HepG2 (cell line): ENCODE measurements at regions not wholly inside any gene's neighbourhood (a gene's known extent, or its start where the extent isn't known, plus 50 kb on each side); places are given as distances from the start of the nearest gene placed in this dataset.

Source experiments
- ATAC-seq: fragments of 200-7000 bp; cut with Tn5 transposase; 3 replicates; pipeline ENCODE4 v1.9.1; 2020; ENCODE audit warnings: mild to moderate bottlenecking, moderate library complexity
- BruUV-seq: library from RNA; stranded (reverse); fragments of 400-500 nt; replicated peaks from 2 replicates; lab custom pipeline; 2021; lab: Mats Ljungman, UMichigan
- CTCF ChIA-PET: fragments of 300-600 bp; formaldehyde crosslinking; extraction: SDS; loops from one replicate; lab custom pipeline; 2021; ENCODE audit warnings: low total read pairs, inconsistent platforms, low intra/inter-chr PET ratio; lab: Yijun Ruan, JAX
- POLR2A ChIA-PET: fragments of 350-600 bp; sonication (Branson Sonifier 250); formaldehyde crosslinking; loops from one replicate; lab custom pipeline; 2020; ENCODE audit warnings: antibody characterized with exemption, inconsistent platforms; lab: Yijun Ruan, JAX
- DNase-seq: peaks from one replicate; pipeline ENCODE4 v3.0.0-alpha.2; 2015; ENCODE audit warnings: low spot score
- FAIRE-seq: peaks from 3 replicates; lab custom pipeline; 2011; peaks lifted over from hg19 to GRCh38; lab: Jason Lieb, UNC
- H2AFZ ChIP-seq: one replicate; pipeline ENCODE4 v1.6.1; 2011; ENCODE audit warnings: low read length, inconsistent platforms
- H3K27ac ChIP-seq: fragments of 300-600 bp; 3 replicates; pipeline ENCODE4 v1.8.0; 2011; ENCODE audit warnings: mixed run types, mild to moderate bottlenecking, mixed read lengths, low read length, inconsistent platforms; ENCODE audit not compliant: insufficient read depth; ENCODE audit errors: extremely low read length
- H3K27me3 ChIP-seq, 2 experiments: fragments of 200-600 bp in 1 of 2; 2 replicates in 1 of 2; 3 replicates in 1 of 2; pipeline versions ENCODE4 v1.6.0 to v1.8.0; 2011; ENCODE audit warnings: low read length in 2 of 2, mild to moderate bottlenecking in 2 of 2, moderate library complexity in 2 of 2, inconsistent platforms in 1 of 2; ENCODE audit not compliant: insufficient read depth in 2 of 2, control insufficient read depth in 1 of 2
- H3K36me3 ChIP-seq, 2 experiments: fragments of 200-600 bp in 1 of 2; replicated peaks in 1 of 2; 2 replicates in 1 of 2; 3 replicates in 1 of 2; pipeline versions ENCODE4 v1.5.1 to v1.8.0; 2011; ENCODE audit warnings: low read length in 2 of 2, inconsistent platforms in 1 of 2; ENCODE audit not compliant: insufficient read depth in 2 of 2, control insufficient read depth in 1 of 2
- H3K4me1 ChIP-seq: 2 replicates; pipeline ENCODE4 v1.5.1; 2012; ENCODE audit warnings: low read length, inconsistent platforms; ENCODE audit not compliant: insufficient read depth
- H3K4me2 ChIP-seq: 2 replicates; pipeline ENCODE4 v1.6.0; 2011; ENCODE audit warnings: low read depth, low read length, inconsistent platforms
- H3K4me3 ChIP-seq, 3 experiments: fragments of 200-600 bp in 1 of 3; sonication (generic), shearing (Covaris generic) in 1 of 3; replicated peaks in 1 of 3; 2 replicates each; pipeline ENCODE4 v1.5.1; 2011 to 2016; ENCODE audit warnings: low read length in 3 of 3, inconsistent platforms in 2 of 3, low read depth in 2 of 3, mild to moderate bottlenecking in 2 of 3, control low read depth in 1 of 3, mixed read lengths in 1 of 3; ENCODE audit not compliant: insufficient read depth in 1 of 3
- H3K79me2 ChIP-seq: one replicate; pipeline ENCODE4 v1.6.1; 2011; ENCODE audit warnings: low read length, inconsistent platforms; ENCODE audit not compliant: insufficient read depth
- H3K9ac ChIP-seq: 2 replicates; pipeline ENCODE4 v1.6.0; 2011; ENCODE audit warnings: mild to moderate bottlenecking, low read depth, low read length, inconsistent platforms; ENCODE audit not compliant: insufficient read depth
- H3K9me3 ChIP-seq: 2 replicates; pipeline ENCODE4 v1.5.1; 2012; ENCODE audit warnings: mild to moderate bottlenecking, low read length
- H4K20me1 ChIP-seq: 2 replicates; pipeline ENCODE4 v1.6.0; 2011; ENCODE audit warnings: inconsistent platforms, mild to moderate bottlenecking, low read length, moderate library complexity; ENCODE audit not compliant: insufficient read depth
- CHCHD3 ChIP-seq: sonication (generic); formaldehyde crosslinking; IDR thresholded peaks from 2 replicates; pipeline ENCODE4 v1.8.0; 2022; ENCODE audit warnings: mild to moderate bottlenecking, missing genetic modification reagents, moderate library complexity
- EHMT2 ChIP-seq: fragments of 200-600 bp; sonication (generic); IDR thresholded peaks from 2 replicates; pipeline ENCODE4 v1.7.0; 2017; ENCODE audit warnings: antibody characterized with exemption, low read depth, low read length, borderline replicate concordance
- EZH2 ChIP-seq: conservative IDR thresholded peaks from 2 replicates; pipeline ENCODE4 v1.6.1; 2012; ENCODE audit warnings: mild to moderate bottlenecking, low read depth, low read length, moderate library complexity
- GATAD2A ChIP-seq: IDR thresholded peaks from 2 replicates; pipeline ENCODE4 v1.6.1; 2016
- HOXD1 ChIP-seq: sonication (generic); formaldehyde crosslinking; IDR thresholded peaks from 2 replicates; pipeline ENCODE4 v1.5.0; 2020; ENCODE audit warnings: missing genetic modification reagents
- MAFG ChIP-seq: sonication (generic); formaldehyde crosslinking; IDR thresholded peaks from 2 replicates; pipeline ENCODE4 v1.5.1; 2020; ENCODE audit warnings: mild to moderate bottlenecking, missing genetic modification reagents
- MIER2 ChIP-seq: IDR thresholded peaks from 2 replicates; pipeline ENCODE4 v1.6.1; 2016; ENCODE audit warnings: missing biosample characterization, missing genetic modification reagents
- SIN3B ChIP-seq: fragments of 150-350 bp; IDR thresholded peaks from 2 replicates; pipeline ENCODE4 v1.6.1; 2014; ENCODE audit warnings: low read length
- TBX2 ChIP-seq: sonication (generic); formaldehyde crosslinking; IDR thresholded peaks from 2 replicates; pipeline ENCODE4 v1.5.0; 2020; ENCODE audit warnings: missing genetic modification reagents, mild to moderate bottlenecking, borderline replicate concordance
- ZNF510 ChIP-seq: sonication (generic); formaldehyde crosslinking; IDR thresholded peaks from 2 replicates; pipeline ENCODE4 v1.4.0; 2020; ENCODE audit warnings: low read depth, mild to moderate bottlenecking, missing genetic modification reagents
- ZNF547 ChIP-seq: sonication (generic); formaldehyde crosslinking; IDR thresholded peaks from 2 replicates; pipeline ENCODE4 v1.5.1; 2020; ENCODE audit warnings: mild to moderate bottlenecking, missing genetic modification reagents
- ZNF598 ChIP-seq: sonication (generic); formaldehyde crosslinking; IDR thresholded peaks from 2 replicates; pipeline ENCODE4 v1.5.1; 2020; ENCODE audit warnings: mild to moderate bottlenecking, missing genetic modification reagents, borderline replicate concordance
- ZNF652 ChIP-seq: IDR thresholded peaks from 2 replicates; pipeline ENCODE4 v1.6.1; 2016; ENCODE audit warnings: low read depth, borderline replicate concordance
- ZNF768 ChIP-seq: sonication (generic); formaldehyde crosslinking; IDR thresholded peaks from 2 replicates; pipeline ENCODE4 v1.4.0; 2020; ENCODE audit warnings: missing genetic modification reagents
- ZNF878 ChIP-seq: sonication (generic); formaldehyde crosslinking; IDR thresholded peaks from 2 replicates; pipeline ENCODE4 v1.8.1; 2023; ENCODE audit warnings: mild to moderate bottlenecking, missing genetic modification reagents, moderate library complexity
- ZSCAN22 ChIP-seq: sonication (generic); formaldehyde crosslinking; IDR thresholded peaks from 2 replicates; pipeline ENCODE4 v1.4.0; 2020; ENCODE audit warnings: mild to moderate bottlenecking, missing genetic modification reagents
- WGBS: methylation state at CpG from one replicate; pipeline ENCODE4 v1.1.6; 2017; ENCODE audit warnings: low lambda C conversion rate; 5-methylcytosine and 5-hydroxymethylcytosine counted together
- in situ Hi-C: cut with HindIII; loops from 2 replicates; pipeline ENCODE4 v1.10.0; 2017; ENCODE audit warnings: low pct_unique_long_range_greater_than_20kb; ENCODE audit not compliant: extremely low pct_ligation_motif_present
- intact Hi-C: fragments of 100-400 bp; cut with micrococcal nuclease; formaldehyde crosslinking; loops from one replicate; pipeline ENCODE4 v1.10.0; 2022; ENCODE audit not compliant: unreplicated experiment

- no peaks in the 10 kb centered on the region for H4K20me1 ChIP-seq
- no peak overlapping the region for H2AFZ ChIP-seq
- intact Hi-C loops: no loop called here
- 0% methylated on average over 4 of the region's 4 CpGs for WGBS
- H3K9ac ChIP-seq: no peak overlapping the region
- H3K4me1 ChIP-seq: no peaks in the 10 kb centered on the region
- peaks cover 1 to 18% of the 10 kb centered on the region in 2 experiments; a peak in 3 of 5 replicates for H3K27me3 ChIP-seq
- H3K4me2 ChIP-seq: no peak overlapping the region
- ATAC-seq (no peak), FAIRE-seq (no peak), DNase-seq (no peak)
- H3K9me3 ChIP-seq: no peaks in the 10 kb centered on the region
- BruUV-seq: no TSS peak
- TF ChIP-seq ZNF768 (CRISPR knock-in tag): no peak
- no peak for TF ChIP-seq ZNF510 (CRISPR knock-in tag)
- no peak for TF ChIP-seq SIN3B
- no peaks in the 10 kb centered on the region for H3K36me3 ChIP-seq
- no peak overlapping the region for H3K27ac ChIP-seq
- H3K4me3 ChIP-seq: no peak overlapping the region
- CTCF ChIA-PET: no interaction called here
- in situ Hi-C loops: no loop called here
- POLR2A ChIA-PET: no interaction called here
- H3K79me2 ChIP-seq: no peaks in the 10 kb centered on the region
Measured at GRCh38 chr10:71092812-71093401, 119.5 kb upstream of the UNC5B start.

GRCh38 chr10:71093531-71093930 lies 118.8 kb upstream of the UNC5B start:
- ChIA-PET POLR2A (no interaction called here), CTCF (no interaction called here)
- 0% methylated on average over 1 of the region's 2 CpGs for WGBS
- H3K36me3 ChIP-seq: no peaks in the 10 kb centered on the region
- no peaks in the 10 kb centered on the region for H3K79me2 ChIP-seq
- BruUV-seq: no TSS peak
- no peaks in the 10 kb centered on the region for H4K20me1 ChIP-seq
- no peak overlapping the region for H3K4me2 ChIP-seq
- no peak overlapping the region for H3K4me3 ChIP-seq
- no peak for DNase-seq
- peaks cover 1 to 13% of the 10 kb centered on the region in 2 experiments; a peak in 2 of 5 replicates for H3K27me3 ChIP-seq
- no peak for FAIRE-seq
- in situ Hi-C loops (no loop called here), intact Hi-C loops (no loop called here)
- ATAC-seq: no peak
- TF ChIP-seq MAFG (CRISPR knock-in tag) (no peak), ZNF598 (CRISPR knock-in tag) (no peak), ZNF652 (CRISPR knock-in tag) (no peak), MIER2 (CRISPR knock-in tag) (no peak), ZNF878 (no peak), EHMT2 (no peak), EZH2 (no peak), ZNF547 (CRISPR knock-in tag) (no peak), TBX2 (CRISPR knock-in tag) (no peak), CHCHD3 (no peak), HOXD1 (CRISPR knock-in tag) (no peak), ZSCAN22 (no peak), GATAD2A (CRISPR knock-in tag) (no peak)
- H3K4me1 ChIP-seq: no peaks in the 10 kb centered on the region
- no peak overlapping the region for H3K9ac ChIP-seq
- H3K27ac ChIP-seq: no peak overlapping the region
- no peaks in the 10 kb centered on the region for H3K9me3 ChIP-seq
- H2AFZ ChIP-seq: no peak overlapping the region
